PC-3 (cell line): ENCODE measurements at regions not wholly inside any gene's neighbourhood (a gene's known extent, or its start where the extent isn't known, plus 50 kb on each side); places are given as distances from the start of the nearest gene placed in this dataset.

Source experiments
- ATAC-seq: fragments of 200-7000 bp; cut with Tn5 transposase; 2 replicates; pipeline ENCODE4 v1.9.1; 2020; ENCODE audit warnings: mild to moderate bottlenecking, moderate library complexity
- BruUV-seq: library from RNA; stranded (reverse); fragments of 400-500 nt; replicated peaks from 2 replicates; lab custom pipeline; 2021; lab: Mats Ljungman, UMichigan
- CTCF ChIA-PET: fragments of 300-600 bp; sonication (Branson Sonifier 250); formaldehyde crosslinking; loops from one replicate; lab custom pipeline; 2022; ENCODE audit warnings: antibody characterized with exemption; lab: Charles Lee
- POLR2A ChIA-PET: fragments of 300-600 bp; sonication (Branson Sonifier 250); formaldehyde crosslinking; loops from one replicate; lab custom pipeline; 2022; ENCODE audit warnings: antibody characterized with exemption; ENCODE audit not compliant: unreplicated experiment; lab: Charles Lee
- DNase-seq: peaks from one replicate; pipeline ENCODE4 v3.0.0-alpha.2; 2015
- H2AFZ ChIP-seq: fragments of 300-600 bp; sonication (generic); 2 replicates; pipeline ENCODE4 v1.6.0; 2016; ENCODE audit warnings: antibody characterized with exemption, low read length
- H3F3A ChIP-seq: fragments of 300-600 bp; sonication (generic); one replicate; pipeline ENCODE4 v1.6.0; 2017; ENCODE audit warnings: antibody characterized with exemption, low read length, control low read depth, mild to moderate bottlenecking; ENCODE audit not compliant: unreplicated experiment
- H3K27ac ChIP-seq: fragments of 300-600 bp; sonication (generic); 2 replicates; pipeline ENCODE4 v1.5.1; 2016; ENCODE audit warnings: mild to moderate bottlenecking, low read length
- H3K27me3 ChIP-seq: fragments of 300-600 bp; sonication (generic); 2 replicates; pipeline ENCODE4 v1.6.1; 2016; ENCODE audit warnings: low read length, mixed read lengths
- H3K36me3 ChIP-seq: fragments of 300-600 bp; sonication (generic); 2 replicates; pipeline ENCODE4 v1.6.1; 2016; ENCODE audit warnings: low read depth, mixed run types, low read length, mixed read lengths
- H3K4me1 ChIP-seq: fragments of 300-600 bp; sonication (generic); 2 replicates; pipeline ENCODE4 v1.5.1; 2016; ENCODE audit warnings: low read length; ENCODE audit not compliant: insufficient read depth
- H3K4me2 ChIP-seq: fragments of 300-600 bp; sonication (generic); 2 replicates; pipeline ENCODE4 v1.6.0; 2016; ENCODE audit warnings: low read length
- H3K4me3 ChIP-seq: fragments of 300-600 bp; sonication (generic); 2 replicates; pipeline ENCODE4 v1.5.1; 2016; ENCODE audit warnings: mild to moderate bottlenecking, low read length, mixed read lengths
- H3K79me2 ChIP-seq: fragments of 300-600 bp; sonication (generic); 2 replicates; pipeline ENCODE4 v1.6.1; 2017; ENCODE audit warnings: low read length, mixed read lengths
- H3K9ac ChIP-seq: fragments of 300-600 bp; sonication (generic); 2 replicates; pipeline ENCODE4 v1.6.0; 2016; ENCODE audit warnings: mild to moderate bottlenecking, low read length
- H3K9me2 ChIP-seq: fragments of 300-600 bp; sonication (generic); replicated peaks from 2 replicates; pipeline ENCODE4 v1.6.1; 2016; ENCODE audit warnings: mixed run types, low read length, mixed read lengths
- H3K9me3 ChIP-seq: fragments of 300-600 bp; sonication (generic); 2 replicates; pipeline ENCODE4 v1.6.1; 2016; ENCODE audit warnings: low read length, mixed read lengths
- H4K20me1 ChIP-seq: fragments of 300-600 bp; sonication (generic); 2 replicates; pipeline ENCODE4 v1.6.1; 2016; ENCODE audit warnings: low read length, mixed read lengths
- EZH2 ChIP-seq: fragments of 300-600 bp; sonication (generic); IDR thresholded peaks from one replicate; pipeline ENCODE4 v1.6.1; 2017; ENCODE audit warnings: antibody characterized with exemption, mild to moderate bottlenecking, low read length; ENCODE audit not compliant: unreplicated experiment
- EZH2phosphoT487 ChIP-seq: fragments of 300-600 bp; sonication (generic); IDR thresholded peaks from 2 replicates; pipeline ENCODE4 v1.6.1; 2018; ENCODE audit warnings: mild to moderate bottlenecking, antibody characterized with exemption, low read length, borderline replicate concordance
- intact Hi-C: fragments of 100-400 bp; cut with micrococcal nuclease; formaldehyde crosslinking; loops from 2 replicates; pipeline ENCODE4 v1.9.0; 2023
- TF ChIP-seq, protein P1 (sequence below): fragments of 300-600 bp; sonication (generic); conservative IDR thresholded peaks from 2 replicates; pipeline ENCODE4 v1.5.1; 2017; ENCODE audit warnings: antibody characterized with exemption, low read depth, mild to moderate bottlenecking, low read length

DNA sequence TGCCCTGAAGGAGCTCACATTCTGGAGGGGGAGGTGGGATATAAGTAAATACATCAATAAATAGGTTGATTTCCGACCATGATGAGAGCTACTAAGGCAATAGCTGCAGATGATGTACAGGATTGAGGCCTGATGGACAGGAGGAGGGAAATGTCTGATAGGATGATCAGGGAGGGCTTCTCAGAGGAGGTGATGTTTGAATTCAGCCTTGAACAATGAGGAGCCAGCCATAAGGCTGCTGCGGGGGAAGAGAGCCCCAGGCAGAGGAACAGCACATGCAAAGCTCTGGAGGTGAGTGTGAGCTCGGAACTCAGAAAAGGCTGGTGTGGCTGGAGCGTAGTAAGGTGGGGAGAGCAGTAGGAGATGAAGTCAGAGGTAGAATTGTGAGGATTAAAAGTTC lies 411.7 kb downstream of the PTPRU start:
- Histone ChIP-seq H3K9ac (no peak overlapping the region), H3K36me3 (no peaks in the 10 kb centered on the region), H3K4me2 (no peak overlapping the region), H3K4me1 (peaks cover 34% of the 10 kb centered on the region), H4K20me1 (no peaks in the 10 kb centered on the region), H2AFZ (no peak overlapping the region), H3K9me3 (no peaks in the 10 kb centered on the region), H3K27ac (no peak overlapping the region), H3F3A (no peaks in the 10 kb centered on the region), H3K79me2 (no peaks in the 10 kb centered on the region), H3K4me3 (no peak overlapping the region), H3K27me3 (no peaks in the 10 kb centered on the region), H3K9me2 (no peaks in the 10 kb centered on the region)
- CTCF ChIA-PET = no interaction called here
- POLR2A ChIA-PET = no interaction called here
- intact Hi-C loops = loop anchor here (10.0 kb wide), 1 partner anchor 413 kb away; the partner anchor contains the start of genes MECR and PTPRU
- ATAC-seq (no peak), DNase-seq (no peak)
- BruUV-seq = no TSS peak
- TF ChIP-seq EZH2 (no peak), EZH2phosphoT487 (no peak)
- TF ChIP-seq, protein P1, sequence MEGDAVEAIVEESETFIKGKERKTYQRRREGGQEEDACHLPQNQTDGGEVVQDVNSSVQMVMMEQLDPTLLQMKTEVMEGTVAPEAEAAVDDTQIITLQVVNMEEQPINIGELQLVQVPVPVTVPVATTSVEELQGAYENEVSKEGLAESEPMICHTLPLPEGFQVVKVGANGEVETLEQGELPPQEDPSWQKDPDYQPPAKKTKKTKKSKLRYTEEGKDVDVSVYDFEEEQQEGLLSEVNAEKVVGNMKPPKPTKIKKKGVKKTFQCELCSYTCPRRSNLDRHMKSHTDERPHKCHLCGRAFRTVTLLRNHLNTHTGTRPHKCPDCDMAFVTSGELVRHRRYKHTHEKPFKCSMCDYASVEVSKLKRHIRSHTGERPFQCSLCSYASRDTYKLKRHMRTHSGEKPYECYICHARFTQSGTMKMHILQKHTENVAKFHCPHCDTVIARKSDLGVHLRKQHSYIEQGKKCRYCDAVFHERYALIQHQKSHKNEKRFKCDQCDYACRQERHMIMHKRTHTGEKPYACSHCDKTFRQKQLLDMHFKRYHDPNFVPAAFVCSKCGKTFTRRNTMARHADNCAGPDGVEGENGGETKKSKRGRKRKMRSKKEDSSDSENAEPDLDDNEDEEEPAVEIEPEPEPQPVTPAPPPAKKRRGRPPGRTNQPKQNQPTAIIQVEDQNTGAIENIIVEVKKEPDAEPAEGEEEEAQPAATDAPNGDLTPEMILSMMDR = no peak

DNA sequence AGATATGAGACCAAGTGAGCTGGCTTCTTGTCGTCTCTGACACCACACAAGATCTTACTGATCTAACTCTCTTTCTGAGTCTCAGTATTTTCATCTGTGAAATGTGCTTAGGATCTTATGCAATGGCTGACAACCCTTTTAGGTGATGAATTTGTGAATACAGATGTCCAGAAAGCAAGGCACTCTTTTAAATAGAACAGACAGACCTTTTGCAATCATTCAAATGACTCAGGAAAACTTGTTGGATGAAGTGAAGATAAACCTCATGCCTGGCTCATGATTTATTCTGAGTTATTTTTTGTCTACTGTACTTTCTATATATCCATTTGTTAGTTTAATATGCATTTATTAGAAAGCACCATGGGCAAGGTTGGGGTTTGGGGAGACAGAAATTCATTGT lies 411.3 kb downstream of the PTPRU start:
- intact Hi-C loops = loop anchor here (10.0 kb wide), 1 partner anchor 413 kb away; the partner anchor contains the start of genes MECR and PTPRU
- ATAC-seq = no peak
- Histone ChIP-seq H3K9me2 (no peaks in the 10 kb centered on the region), H3K4me2 (no peak overlapping the region), H3K4me3 (no peak overlapping the region), H3K79me2 (no peaks in the 10 kb centered on the region), H3K9me3 (no peaks in the 10 kb centered on the region), H3K27me3 (no peaks in the 10 kb centered on the region), H3K27ac (no peak overlapping the region), H3K36me3 (no peaks in the 10 kb centered on the region), H3K9ac (no peak overlapping the region), H3K4me1 (peaks cover 35% of the 10 kb centered on the region), H3F3A (no peaks in the 10 kb centered on the region), H2AFZ (no peak overlapping the region), H4K20me1 (no peaks in the 10 kb centered on the region)
- peak; percentile 12 for DNase-seq
- BruUV-seq = no TSS peak
- TF ChIP-seq, protein P1 = no peak
- TF ChIP-seq EZH2phosphoT487 (no peak), EZH2 (no peak)
- POLR2A ChIA-PET = no interaction called here
- CTCF ChIA-PET = no interaction called here

DNA sequence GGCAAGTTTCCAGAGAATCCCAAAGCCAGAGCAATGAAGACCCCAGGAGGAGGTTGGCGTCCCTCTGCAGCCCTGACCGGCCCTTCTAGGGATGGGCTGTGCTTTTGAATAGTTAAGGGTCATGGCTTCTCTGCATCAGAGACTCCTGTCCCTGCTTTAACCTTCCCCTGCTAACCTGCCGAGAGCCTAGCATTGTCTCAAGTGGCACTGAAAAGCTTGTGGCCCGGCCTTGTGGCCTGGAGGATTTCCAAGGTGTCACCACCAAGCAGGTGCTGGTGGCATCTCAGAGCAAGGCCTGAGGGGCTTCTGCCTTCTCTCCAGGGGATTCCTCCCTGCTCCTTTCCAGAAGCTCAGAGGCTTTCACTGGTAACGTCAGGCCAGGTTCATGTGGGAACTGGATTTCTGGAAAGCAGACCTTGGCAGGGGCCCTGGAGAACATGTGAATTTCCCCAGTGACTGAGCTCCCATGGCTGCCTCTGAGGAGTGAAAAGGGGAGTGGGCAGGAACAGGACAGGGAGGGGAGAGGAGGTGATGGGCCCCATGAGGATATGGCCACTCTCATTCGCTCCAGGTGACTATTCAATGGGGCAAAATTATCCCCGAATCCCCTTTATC lies 409.9 kb downstream of the PTPRU start:
- H3K9me3 ChIP-seq = no peaks in the 10 kb centered on the region
- BruUV-seq = no TSS peak
- H3K9me2 ChIP-seq = no peaks in the 10 kb centered on the region
- POLR2A ChIA-PET = no interaction called here
- H3K9ac ChIP-seq = no peak overlapping the region
- no peaks in the 10 kb centered on the region for H3K79me2 ChIP-seq
- no peak overlapping the region for H3K4me3 ChIP-seq
- no peaks in the 10 kb centered on the region for H4K20me1 ChIP-seq
- intact Hi-C loops = loop anchor here (10.0 kb wide), 1 partner anchor 411 kb away; the partner anchor contains the start of genes MECR and PTPRU
- no peak for ATAC-seq
- H3K27ac ChIP-seq = no peak overlapping the region
- H3K27me3 ChIP-seq = no peaks in the 10 kb centered on the region
- no peaks in the 10 kb centered on the region for H3K36me3 ChIP-seq
- TF ChIP-seq, protein P1 = no peak
- no peak for TF ChIP-seq EZH2
- no peak for TF ChIP-seq EZH2phosphoT487
- no peaks in the 10 kb centered on the region for H3F3A ChIP-seq
- no peak overlapping the region for H3K4me2 ChIP-seq
- CTCF ChIA-PET = no interaction called here
- H3K4me1 ChIP-seq = peaks cover 47% of the 10 kb centered on the region
- no peak overlapping the region for H2AFZ ChIP-seq
- DNase-seq = no peak
